ENCODE measurements at regions not wholly inside any gene's neighbourhood (a gene's known extent, or its start where the extent isn't known, plus 50 kb on each side); places are given as distances from the start of the nearest gene placed in this dataset.

DNA sequence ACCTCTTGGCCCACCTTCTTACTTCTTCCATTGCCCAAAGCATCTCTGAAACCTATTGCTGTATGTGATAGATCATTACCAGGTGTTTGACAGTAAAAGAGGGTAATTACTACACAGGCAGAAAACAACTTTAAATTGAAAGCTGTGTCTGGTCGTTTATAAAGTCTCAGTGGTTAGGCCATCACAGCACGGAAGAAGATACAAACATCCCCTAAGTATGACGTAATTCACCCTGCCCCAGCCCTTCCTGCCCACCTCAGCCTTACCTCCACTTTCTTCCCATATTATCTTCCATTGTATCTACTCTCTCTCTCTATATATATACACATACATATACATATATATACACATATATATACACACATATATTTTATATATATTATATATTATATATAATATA is 805.8 kb upstream of the PABPC4L start:
- H3K27ac ChIP-seq (ENCODE audit: low read depth, low read length): no peak overlapping the region
- ChIA-PET POLR2A (no interaction called here), CTCF (no interaction called here)
- TF ChIP-seq, protein P1, sequence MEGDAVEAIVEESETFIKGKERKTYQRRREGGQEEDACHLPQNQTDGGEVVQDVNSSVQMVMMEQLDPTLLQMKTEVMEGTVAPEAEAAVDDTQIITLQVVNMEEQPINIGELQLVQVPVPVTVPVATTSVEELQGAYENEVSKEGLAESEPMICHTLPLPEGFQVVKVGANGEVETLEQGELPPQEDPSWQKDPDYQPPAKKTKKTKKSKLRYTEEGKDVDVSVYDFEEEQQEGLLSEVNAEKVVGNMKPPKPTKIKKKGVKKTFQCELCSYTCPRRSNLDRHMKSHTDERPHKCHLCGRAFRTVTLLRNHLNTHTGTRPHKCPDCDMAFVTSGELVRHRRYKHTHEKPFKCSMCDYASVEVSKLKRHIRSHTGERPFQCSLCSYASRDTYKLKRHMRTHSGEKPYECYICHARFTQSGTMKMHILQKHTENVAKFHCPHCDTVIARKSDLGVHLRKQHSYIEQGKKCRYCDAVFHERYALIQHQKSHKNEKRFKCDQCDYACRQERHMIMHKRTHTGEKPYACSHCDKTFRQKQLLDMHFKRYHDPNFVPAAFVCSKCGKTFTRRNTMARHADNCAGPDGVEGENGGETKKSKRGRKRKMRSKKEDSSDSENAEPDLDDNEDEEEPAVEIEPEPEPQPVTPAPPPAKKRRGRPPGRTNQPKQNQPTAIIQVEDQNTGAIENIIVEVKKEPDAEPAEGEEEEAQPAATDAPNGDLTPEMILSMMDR (IDR thresholded peaks at IDR 0.05; ENCODE audit: low read depth, low read length): no peak
- H3K9me3 ChIP-seq (ENCODE audit: control insufficient read depth, insufficient read depth, low read length): no peaks in the 10 kb centered on the region
- no peak for DNase-seq (ENCODE audit: low read depth, low spot score)
- no peak overlapping the region for H3K4me3 ChIP-seq (ENCODE audit: low read depth, low read length)
- no peaks in the 10 kb centered on the region for H3K27me3 ChIP-seq (ENCODE audit: control insufficient read depth, insufficient read depth, low read length)

DNA sequence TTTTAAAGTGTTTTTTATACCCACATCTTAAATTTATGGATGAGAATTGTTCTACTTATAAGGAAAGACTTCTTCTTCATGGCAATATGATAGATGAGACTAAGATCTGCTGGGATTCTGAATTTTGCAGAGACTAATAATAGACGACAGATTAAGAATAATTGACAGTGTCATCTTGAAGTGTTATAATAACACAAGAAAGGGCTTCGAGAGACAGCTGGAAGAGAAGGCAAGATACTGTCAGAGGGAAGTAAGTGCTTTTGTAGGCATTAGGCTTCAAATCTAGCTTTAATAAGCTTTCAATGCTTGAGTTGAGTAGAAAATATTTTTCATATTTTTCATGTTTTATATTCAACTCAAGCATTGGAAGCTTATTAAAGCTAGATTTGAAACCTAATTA is 797.6 kb upstream of the PABPC4L start:
- Histone ChIP-seq H3K27ac (ENCODE audit: low read depth, low read length) (no peak overlapping the region), H3K27me3 (ENCODE audit: control insufficient read depth, insufficient read depth, low read length) (no peaks in the 10 kb centered on the region), H3K9me3 (ENCODE audit: control insufficient read depth, insufficient read depth, low read length) (no peaks in the 10 kb centered on the region), H3K4me3 (ENCODE audit: low read depth, low read length) (no peak overlapping the region)
- TF ChIP-seq, protein P1 (IDR thresholded peaks at IDR 0.05; ENCODE audit: low read depth, low read length): no peak
- CTCF ChIA-PET: no interaction called here
- DNase-seq (ENCODE audit: low read depth, low spot score): no peak
- POLR2A ChIA-PET: no interaction called here

DNA sequence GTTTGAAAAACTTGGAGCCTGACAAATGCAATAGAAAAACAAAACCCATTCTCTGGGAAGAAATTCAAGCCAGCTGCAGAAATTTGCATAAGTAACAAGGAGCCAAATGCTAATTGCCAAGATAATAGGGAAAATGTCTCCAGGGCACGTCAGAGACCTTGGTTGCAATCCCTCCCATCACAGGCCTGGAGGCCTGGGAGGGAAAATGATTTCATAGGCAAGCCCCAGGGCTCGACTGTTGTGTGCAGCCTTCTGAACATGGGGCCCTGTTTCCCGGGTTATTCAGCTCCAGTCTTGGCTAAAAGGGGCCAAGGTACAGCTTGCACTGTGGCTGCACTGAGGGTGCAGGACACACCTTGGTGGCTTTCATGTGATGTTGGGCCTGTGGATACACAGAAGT is 760.4 kb upstream of the PABPC4L start:
- H3K4me3 ChIP-seq (ENCODE audit: low read depth, low read length): no peak overlapping the region
- no peak for DNase-seq (ENCODE audit: low read depth, low spot score)
- TF ChIP-seq, protein P1 (IDR thresholded peaks at IDR 0.05; ENCODE audit: low read depth, low read length): no peak
- POLR2A ChIA-PET: no interaction called here
- H3K9me3 ChIP-seq (ENCODE audit: control insufficient read depth, insufficient read depth, low read length): no peaks in the 10 kb centered on the region
- no peaks in the 10 kb centered on the region for H3K27me3 ChIP-seq (ENCODE audit: control insufficient read depth, insufficient read depth, low read length)
- CTCF ChIA-PET: no interaction called here
- no peak overlapping the region for H3K27ac ChIP-seq (ENCODE audit: low read depth, low read length)

GRCh38 chr4:134958862-134959261 is 757.3 kb upstream of the PABPC4L start:
- Histone ChIP-seq H3K9me3 (ENCODE audit: control insufficient read depth, insufficient read depth, low read length) (no peaks in the 10 kb centered on the region), H3K27me3 (ENCODE audit: control insufficient read depth, insufficient read depth, low read length) (no peaks in the 10 kb centered on the region), H3K4me3 (ENCODE audit: low read depth, low read length) (no peak overlapping the region), H3K27ac (ENCODE audit: low read depth, low read length) (no peak overlapping the region)
- TF ChIP-seq, protein P1 (IDR thresholded peaks at IDR 0.05; ENCODE audit: low read depth, low read length): no peak
- POLR2A ChIA-PET: no interaction called here
- DNase-seq (ENCODE audit: low read depth, low spot score): no peak
- CTCF ChIA-PET: no interaction called here

GRCh38 chr4:134955059-134955458 is 753.5 kb upstream of the PABPC4L start:
- Histone ChIP-seq H3K9me3 (ENCODE audit: control insufficient read depth, insufficient read depth, low read length) (peaks cover 9% of the 10 kb centered on the region), H3K27me3 (ENCODE audit: control insufficient read depth, insufficient read depth, low read length) (no peaks in the 10 kb centered on the region), H3K4me3 (ENCODE audit: low read depth, low read length) (no peak overlapping the region), H3K27ac (ENCODE audit: low read depth, low read length) (no peak overlapping the region)
- DNase-seq (ENCODE audit: low read depth, low spot score): no peak
- ChIA-PET POLR2A (no interaction called here), CTCF (no interaction called here)
- TF ChIP-seq, protein P1 (IDR thresholded peaks at IDR 0.05; ENCODE audit: low read depth, low read length): no peak
